ENCODE measurements at regions not wholly inside any gene's neighbourhood (a gene's known extent, or its start where the extent isn't known, plus 50 kb on each side); places are given as distances from the start of the nearest gene placed in this dataset.

- no peak for TF ChIP-seq FOXM1 (IDR thresholded peaks at IDR 0.05; ENCODE audit: borderline replicate concordance, low read depth)
- TF ChIP-seq RAD21 (IDR thresholded peaks at IDR 0.05; ENCODE audit: low read depth): no peak
- TF ChIP-seq YY1 (IDR thresholded peaks at IDR 0.05; ENCODE audit: low read depth): no peak
- TF ChIP-seq EP300 (IDR thresholded peaks at IDR 0.05; ENCODE audit: borderline replicate concordance): no peak
- no peak for TF ChIP-seq EGR1 (IDR thresholded peaks at IDR 0.05)
- no peak for TF ChIP-seq TEAD4 (IDR thresholded peaks at IDR 0.05)
Observed at GRCh38 chr12:103021538-103022218, 64.2 kb downstream of the ASCL1 start.

DNA sequence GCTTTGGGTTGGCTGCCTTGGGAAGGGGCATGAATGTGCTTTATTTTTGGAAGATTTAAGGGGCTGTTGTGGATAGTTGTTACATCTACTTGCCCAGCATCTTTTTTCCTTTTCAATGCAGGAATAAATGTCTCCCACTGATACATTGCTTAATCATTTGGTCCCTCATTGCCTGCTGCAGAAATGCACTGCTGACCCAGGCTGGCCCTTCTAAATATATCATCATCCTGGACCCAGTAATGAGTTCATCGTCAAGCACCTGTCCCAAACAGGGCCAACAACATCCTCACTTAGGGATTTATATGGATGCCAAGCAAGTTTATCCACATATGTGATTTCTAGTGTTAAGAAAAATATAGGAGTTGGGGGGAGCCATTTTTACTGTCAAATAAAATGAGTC is 67.2 kb downstream of the ASCL1 start:
- no peak for TF ChIP-seq EGR1 (IDR thresholded peaks at IDR 0.05)
- no peak for TF ChIP-seq EP300 (IDR thresholded peaks at IDR 0.05; ENCODE audit: borderline replicate concordance)
- TF ChIP-seq FOXM1 (IDR thresholded peaks at IDR 0.05; ENCODE audit: borderline replicate concordance, low read depth): no peak
- TF ChIP-seq RAD21 (IDR thresholded peaks at IDR 0.05; ENCODE audit: low read depth): no peak
- TF ChIP-seq MAX (IDR thresholded peaks at IDR 0.05): no peak
- no peak for TF ChIP-seq USF1 (IDR thresholded peaks at IDR 0.05)
- TF ChIP-seq YY1 (IDR thresholded peaks at IDR 0.05; ENCODE audit: low read depth): no peak
- TF ChIP-seq REST (IDR thresholded peaks at IDR 0.05; ENCODE audit: low read depth): no peak
- TF ChIP-seq CEBPB (IDR thresholded peaks at IDR 0.05): no peak
- no peak for TF ChIP-seq TAF1 (IDR thresholded peaks at IDR 0.05; ENCODE audit: low read depth)
- no peak for TF ChIP-seq TCF12 (IDR thresholded peaks at IDR 0.05; ENCODE audit: low read depth)
- no peak for TF ChIP-seq NFIC (IDR thresholded peaks at IDR 0.05)
- TF ChIP-seq CREB1 (IDR thresholded peaks at IDR 0.05; ENCODE audit: low read depth): no peak
- TF ChIP-seq TEAD4 (IDR thresholded peaks at IDR 0.05): no peak
- TF ChIP-seq ZBTB7A (IDR thresholded peaks at IDR 0.05; ENCODE audit: low read depth): no peak

GRCh38 chr12:103028881-103029639 is 71.6 kb downstream of the ASCL1 start:
- no peak for TF ChIP-seq CREB1 (IDR thresholded peaks at IDR 0.05; ENCODE audit: low read depth)
- TF ChIP-seq RAD21 (IDR thresholded peaks at IDR 0.05; ENCODE audit: low read depth): no peak
- TF ChIP-seq CEBPB (IDR thresholded peaks at IDR 0.05): no peak
- TF ChIP-seq NFIC (IDR thresholded peaks at IDR 0.05): no peak
- no peak for TF ChIP-seq ZBTB7A (IDR thresholded peaks at IDR 0.05; ENCODE audit: low read depth)
- no peak for TF ChIP-seq EP300 (IDR thresholded peaks at IDR 0.05; ENCODE audit: borderline replicate concordance)
- TF ChIP-seq FOXM1 (IDR thresholded peaks at IDR 0.05; ENCODE audit: borderline replicate concordance, low read depth): no peak
- TF ChIP-seq MAX (IDR thresholded peaks at IDR 0.05): no peak
- no peak for TF ChIP-seq TCF12 (IDR thresholded peaks at IDR 0.05; ENCODE audit: low read depth)
- no peak for TF ChIP-seq TAF1 (IDR thresholded peaks at IDR 0.05; ENCODE audit: low read depth)
- no peak for TF ChIP-seq TEAD4 (IDR thresholded peaks at IDR 0.05)
- TF ChIP-seq YY1 (IDR thresholded peaks at IDR 0.05; ENCODE audit: low read depth): no peak
- no peak for TF ChIP-seq USF1 (IDR thresholded peaks at IDR 0.05)
- TF ChIP-seq EGR1 (IDR thresholded peaks at IDR 0.05): no peak
- TF ChIP-seq REST (IDR thresholded peaks at IDR 0.05; ENCODE audit: low read depth): no peak

DNA sequence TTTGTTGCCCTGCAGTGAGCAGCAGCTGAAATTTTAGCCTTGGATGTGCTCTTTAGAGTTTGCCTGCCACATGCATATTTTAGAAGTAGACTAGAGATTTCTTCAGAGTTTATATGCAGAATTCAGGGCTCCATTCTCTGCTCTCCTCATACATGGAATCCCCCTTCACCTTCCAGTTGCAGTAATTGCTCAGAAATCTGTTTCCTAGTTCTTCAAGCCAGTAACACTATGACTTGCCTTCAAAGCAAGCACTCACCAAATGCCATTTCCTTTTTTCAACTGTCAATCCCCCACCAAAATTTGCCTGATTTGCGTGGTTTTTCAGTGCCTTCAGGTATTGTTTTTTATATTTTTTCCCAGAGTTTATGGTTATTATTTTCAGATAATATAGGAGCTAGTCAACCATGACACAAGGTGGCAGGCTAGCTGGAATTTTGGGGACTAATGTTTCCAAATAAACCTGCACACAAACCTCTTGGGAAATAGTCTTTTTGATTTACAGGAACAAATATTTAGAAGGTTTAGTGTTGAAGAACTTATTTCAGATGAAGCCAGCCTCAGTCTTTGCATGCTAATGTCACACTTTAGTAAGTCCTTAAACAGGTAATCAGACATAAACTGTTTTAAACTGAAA is 79.2 kb downstream of the ASCL1 start:
- no peak for TF ChIP-seq REST (IDR thresholded peaks at IDR 0.05; ENCODE audit: low read depth)
- no peak for TF ChIP-seq TAF1 (IDR thresholded peaks at IDR 0.05; ENCODE audit: low read depth)
- TF ChIP-seq MAX (IDR thresholded peaks at IDR 0.05): no peak
- TF ChIP-seq TCF12 (IDR thresholded peaks at IDR 0.05; ENCODE audit: low read depth): no peak
- no peak for TF ChIP-seq CEBPB (IDR thresholded peaks at IDR 0.05)
- no peak for TF ChIP-seq ZBTB7A (IDR thresholded peaks at IDR 0.05; ENCODE audit: low read depth)
- TF ChIP-seq RAD21 (IDR thresholded peaks at IDR 0.05; ENCODE audit: low read depth): no peak
- TF ChIP-seq USF1 (IDR thresholded peaks at IDR 0.05): no peak
- TF ChIP-seq EP300 (IDR thresholded peaks at IDR 0.05; ENCODE audit: borderline replicate concordance): no peak
- no peak for TF ChIP-seq CREB1 (IDR thresholded peaks at IDR 0.05; ENCODE audit: low read depth)
- no peak for TF ChIP-seq FOXM1 (IDR thresholded peaks at IDR 0.05; ENCODE audit: borderline replicate concordance, low read depth)
- no peak for TF ChIP-seq YY1 (IDR thresholded peaks at IDR 0.05; ENCODE audit: low read depth)
- no peak for TF ChIP-seq EGR1 (IDR thresholded peaks at IDR 0.05)

All from Ishikawa (cell line).